ENCODE measurements at regions not wholly inside any gene's neighbourhood (a gene's known extent, or its start where the extent isn't known, plus 50 kb on each side); places are given as distances from the start of the nearest gene placed in this dataset.

GRCh38 chr10:25683344-25683743 lies 250.7 kb upstream of the MYO3A start:
- TF ChIP-seq, protein P1, sequence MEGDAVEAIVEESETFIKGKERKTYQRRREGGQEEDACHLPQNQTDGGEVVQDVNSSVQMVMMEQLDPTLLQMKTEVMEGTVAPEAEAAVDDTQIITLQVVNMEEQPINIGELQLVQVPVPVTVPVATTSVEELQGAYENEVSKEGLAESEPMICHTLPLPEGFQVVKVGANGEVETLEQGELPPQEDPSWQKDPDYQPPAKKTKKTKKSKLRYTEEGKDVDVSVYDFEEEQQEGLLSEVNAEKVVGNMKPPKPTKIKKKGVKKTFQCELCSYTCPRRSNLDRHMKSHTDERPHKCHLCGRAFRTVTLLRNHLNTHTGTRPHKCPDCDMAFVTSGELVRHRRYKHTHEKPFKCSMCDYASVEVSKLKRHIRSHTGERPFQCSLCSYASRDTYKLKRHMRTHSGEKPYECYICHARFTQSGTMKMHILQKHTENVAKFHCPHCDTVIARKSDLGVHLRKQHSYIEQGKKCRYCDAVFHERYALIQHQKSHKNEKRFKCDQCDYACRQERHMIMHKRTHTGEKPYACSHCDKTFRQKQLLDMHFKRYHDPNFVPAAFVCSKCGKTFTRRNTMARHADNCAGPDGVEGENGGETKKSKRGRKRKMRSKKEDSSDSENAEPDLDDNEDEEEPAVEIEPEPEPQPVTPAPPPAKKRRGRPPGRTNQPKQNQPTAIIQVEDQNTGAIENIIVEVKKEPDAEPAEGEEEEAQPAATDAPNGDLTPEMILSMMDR (IDR thresholded peaks at IDR 0.05), result no peak
- no peak for TF ChIP-seq POLR2A (IDR thresholded peaks at IDR 0.05)
